Hippocampal formation (tissue), 2 donors: ENCODE measurements at regions not wholly inside any gene's neighbourhood (a gene's known extent, or its start where the extent isn't known, plus 50 kb on each side); places are given as distances from the start of the nearest gene placed in this dataset.
"Not testable (repeated sequence)": the region's sequence is repeated elsewhere in the genome, so short reads cannot be mapped to it uniquely, and the experiment has no call there.

Source experiments
- DNase-seq, 2 donors: peaks; one replicate each; lab custom pipeline; 2025; lab: John Stamatoyannopoulos, UW

GRCh38 chr4:104129243-104129642 lies 365.5 kb downstream of the CXXC4 start:
- no peak for DNase-seq

GRCh38 chr4:104128850-104129213 lies 365.9 kb downstream of the CXXC4 start:
- DNase-seq, result no peak

- DNase-seq, result no peak
These were observed 366.5 kb downstream of the CXXC4 start for GRCh38 chr4:104128031-104128849.

- no peak for DNase-seq
These were observed 371.7 kb downstream of the CXXC4 start for GRCh38 chr4:104123021-104123420.

- DNase-seq, result no peak
These were observed 376.9 kb downstream of the CXXC4 start for GRCh38 chr4:104117776-104118175.

GRCh38 chr4:104113850-104114249 lies 380.8 kb downstream of the CXXC4 start:
- DNase-seq, result no peak

- DNase-seq, result no peak
These were observed 379.4 kb upstream of the TACR3 start for GRCh38 chr4:104099141-104099540.

- no peak for DNase-seq
These were observed 373.5 kb upstream of the TACR3 start for GRCh38 chr4:104093247-104093646.

- DNase-seq, result no peak
These were observed 353.4 kb upstream of the TACR3 start for GRCh38 chr4:104073229-104073628.

GRCh38 chr4:104066533-104066932 lies 346.7 kb upstream of the TACR3 start:
- no peak for DNase-seq

- DNase-seq, result peak; percentile 59 to 90
These were observed 345.1 kb upstream of the TACR3 start for GRCh38 chr4:104064646-104065577.

GRCh38 chr4:104063341-104063740 lies 343.6 kb upstream of the TACR3 start:
- no peak for DNase-seq

GRCh38 chr4:104044369-104044768 lies 324.6 kb upstream of the TACR3 start:
- no peak for DNase-seq

GRCh38 chr4:104032896-104033295 lies 313.1 kb upstream of the TACR3 start:
- no peak for DNase-seq

- DNase-seq, result no peak
These were observed 305.5 kb upstream of the TACR3 start for GRCh38 chr4:104025251-104025650.

- no peak for DNase-seq
These were observed 303.0 kb upstream of the TACR3 start for GRCh38 chr4:104022831-104023230.

GRCh38 chr4:104022226-104022625 lies 302.4 kb upstream of the TACR3 start:
- DNase-seq, result no peak

GRCh38 chr4:104020641-104021040 lies 300.9 kb upstream of the TACR3 start:
- DNase-seq, result no peak

- no peak for DNase-seq
These were observed 297.4 kb upstream of the TACR3 start for GRCh38 chr4:104017213-104017612.

- peak; percentile 1 to 68 for DNase-seq
These were observed 295.9 kb upstream of the TACR3 start for GRCh38 chr4:104015680-104016079.

GRCh38 chr4:104010722-104011121 lies 290.9 kb upstream of the TACR3 start:
- DNase-seq, result no peak

- DNase-seq, result not testable (repeated sequence)
These were observed 282.5 kb upstream of the TACR3 start for GRCh38 chr4:104002318-104002717.

GRCh38 chr4:103998756-103999155 lies 279.0 kb upstream of the TACR3 start:
- no peak for DNase-seq
